Muscle of arm (tissue), 1 donor: ENCODE measurements at regions not wholly inside any gene's neighbourhood (a gene's known extent, or its start where the extent isn't known, plus 50 kb on each side); places are given as distances from the start of the nearest gene placed in this dataset.
"Not testable (repeated sequence)": the region's sequence is repeated elsewhere in the genome, so short reads cannot be mapped to it uniquely, and the experiment has no call there.

Experiments used
- DNase-seq: peaks from one replicate; pipeline ENCODE4 v3.0.0-alpha.2; 2013

DNA sequence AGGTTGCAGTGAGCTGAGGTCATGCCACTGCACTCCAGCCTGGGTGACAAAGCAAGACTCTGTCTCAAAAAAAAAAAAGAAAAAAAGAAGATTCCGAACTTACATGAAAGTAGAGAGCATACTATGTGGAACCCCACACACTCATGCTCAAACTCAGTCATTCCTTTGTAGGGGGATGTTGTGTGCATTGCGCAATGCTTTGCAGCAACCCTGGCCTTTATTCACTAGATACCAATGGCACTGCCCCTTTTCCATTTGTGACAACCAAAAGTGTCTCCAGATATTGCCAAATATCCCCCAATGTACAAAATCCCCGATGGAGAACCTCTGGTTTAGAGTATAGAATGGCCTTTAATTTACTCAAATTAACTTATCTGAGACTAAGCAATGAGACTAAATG, 158.6 kb downstream of the GJA1 start:
- DNase-seq: no peak

GRCh38 chr6:121595646-121596045, 160.2 kb downstream of the GJA1 start:
- no peak for DNase-seq

DNA sequence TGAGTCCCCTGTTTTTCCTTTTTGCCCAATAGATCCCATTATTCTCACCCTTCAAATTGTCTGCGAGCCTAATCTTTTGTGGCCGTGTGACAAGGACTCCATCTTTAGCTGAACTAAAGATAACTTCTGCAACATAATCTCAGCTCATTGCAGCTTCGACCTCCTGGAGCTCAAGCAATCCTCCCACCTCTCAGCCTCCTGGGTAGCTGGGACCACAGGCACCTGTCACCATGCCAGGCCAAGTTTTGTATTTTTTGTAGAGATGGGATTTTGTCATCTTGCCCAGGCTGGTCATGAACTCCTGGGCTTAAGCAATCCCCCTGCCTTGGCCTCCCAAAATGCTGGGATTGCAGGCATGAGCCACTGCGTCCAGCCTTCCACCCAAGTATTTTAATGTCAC, 161.0 kb downstream of the GJA1 start:
- no peak for DNase-seq

DNA sequence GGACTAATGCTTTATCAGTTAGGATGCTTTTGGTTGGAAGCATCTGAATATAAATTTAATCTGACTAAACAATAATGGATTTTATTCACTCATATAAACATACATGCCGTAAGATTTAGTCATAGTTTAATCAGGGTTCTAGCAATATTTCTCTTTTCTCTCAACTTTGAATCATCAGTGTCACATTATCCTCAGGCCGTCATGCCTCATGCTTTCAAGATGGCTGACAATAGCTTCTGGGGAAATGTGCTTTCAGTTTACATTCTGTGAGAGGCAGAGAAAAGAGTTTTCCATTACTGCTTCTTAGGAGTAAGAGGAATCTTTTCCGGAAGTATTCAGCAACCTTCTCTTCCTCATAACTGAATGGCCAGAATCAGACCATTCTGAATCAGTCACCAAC, 162.2 kb downstream of the GJA1 start:
- no peak for DNase-seq

DNA sequence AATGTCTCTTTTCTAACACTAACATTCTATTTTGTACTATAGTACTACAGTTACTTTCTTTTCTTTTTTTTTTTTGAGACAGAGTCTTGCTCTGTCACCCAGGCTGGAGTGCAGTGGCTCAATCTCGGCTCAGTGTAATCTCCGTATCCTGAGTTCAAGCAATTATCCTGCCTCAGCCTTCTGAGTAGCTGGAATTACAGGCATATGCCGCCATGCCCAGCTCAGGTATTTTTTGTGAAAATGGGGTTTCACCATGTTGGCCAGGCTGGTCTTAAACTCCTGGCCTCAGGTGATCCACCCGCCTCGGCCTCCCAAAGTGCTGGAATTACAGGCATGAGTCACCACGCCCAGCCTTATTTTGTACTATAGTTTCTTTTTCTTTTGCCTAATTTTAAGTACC, 163.9 kb downstream of the GJA1 start:
- not testable (repeated sequence) for DNase-seq

DNA sequence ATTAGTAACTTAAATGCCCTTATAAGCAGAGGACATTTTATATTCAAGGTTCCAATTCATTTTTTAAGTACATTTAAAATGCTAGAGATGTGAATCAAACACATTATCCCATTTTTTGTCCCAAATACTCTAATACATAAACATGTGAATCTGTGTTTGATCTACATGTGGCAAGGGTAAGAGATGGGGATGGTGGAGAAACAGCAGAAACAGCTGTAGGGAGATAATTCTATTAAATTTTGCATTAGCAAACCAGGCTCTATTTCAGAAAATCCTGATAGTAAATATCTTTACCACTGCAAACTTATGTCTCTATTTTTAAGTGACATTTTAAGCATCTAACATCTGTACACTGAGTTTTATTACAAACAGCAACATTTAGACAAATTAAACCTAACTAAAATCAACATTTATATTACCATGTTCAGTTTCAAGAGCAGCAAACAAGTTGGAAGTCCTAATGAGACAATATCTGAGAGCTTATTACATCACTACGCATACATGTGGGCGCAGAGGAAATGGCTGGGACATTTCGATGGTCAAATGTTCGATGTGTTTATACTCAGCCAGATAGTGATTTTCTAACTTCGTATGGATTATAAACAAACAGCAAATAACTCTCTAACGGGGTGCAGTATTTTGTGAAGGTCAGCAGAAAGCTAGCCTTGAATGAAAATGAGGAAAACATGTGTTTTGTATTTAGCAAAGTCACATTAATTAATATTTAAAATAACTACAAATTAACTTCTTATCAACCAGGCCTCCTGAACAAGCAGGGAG, 165.1 kb downstream of the GJA1 start:
- no peak for DNase-seq

- no peak for DNase-seq
Observed at GRCh38 chr6:121603486-121603885, 168.0 kb downstream of the GJA1 start.

DNA sequence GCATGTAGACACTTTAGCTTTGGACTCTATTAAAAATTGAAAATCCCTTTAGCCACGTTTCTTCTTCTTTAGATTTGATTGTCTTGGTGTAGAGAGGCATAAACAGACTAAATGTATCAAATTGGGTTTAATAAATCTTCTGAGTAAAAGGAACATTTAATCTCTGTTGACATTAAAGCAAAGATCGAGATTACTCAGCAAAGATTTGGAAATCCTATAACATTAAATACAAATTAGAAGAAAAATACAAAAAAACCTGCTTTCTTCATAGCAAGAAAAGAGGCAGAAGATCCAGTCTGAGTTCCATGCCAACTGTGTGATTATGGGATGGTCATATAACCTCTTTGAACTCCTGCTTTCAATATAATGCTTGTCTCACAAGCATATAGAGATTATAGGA, 172.3 kb downstream of the GJA1 start:
- no peak for DNase-seq

DNA sequence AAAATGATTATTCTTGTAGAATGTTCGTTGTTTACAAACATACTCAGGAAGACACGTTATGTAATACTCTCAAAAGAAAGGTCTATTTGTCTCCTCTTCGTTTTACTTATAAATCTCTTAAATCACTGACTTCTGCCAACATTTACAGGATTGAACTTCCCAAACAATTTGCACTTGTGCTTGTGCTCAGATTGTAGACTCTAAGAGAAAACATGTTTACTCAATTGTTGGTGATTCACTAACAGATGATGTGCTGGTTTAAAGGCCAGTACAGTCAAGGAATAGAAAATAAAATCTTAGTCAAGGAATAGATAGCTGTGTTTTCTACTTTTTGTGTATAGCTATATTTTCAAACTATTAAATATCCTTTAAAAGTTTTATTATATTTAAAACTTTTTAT, 172.8 kb downstream of the GJA1 start:
- no peak for DNase-seq

DNA sequence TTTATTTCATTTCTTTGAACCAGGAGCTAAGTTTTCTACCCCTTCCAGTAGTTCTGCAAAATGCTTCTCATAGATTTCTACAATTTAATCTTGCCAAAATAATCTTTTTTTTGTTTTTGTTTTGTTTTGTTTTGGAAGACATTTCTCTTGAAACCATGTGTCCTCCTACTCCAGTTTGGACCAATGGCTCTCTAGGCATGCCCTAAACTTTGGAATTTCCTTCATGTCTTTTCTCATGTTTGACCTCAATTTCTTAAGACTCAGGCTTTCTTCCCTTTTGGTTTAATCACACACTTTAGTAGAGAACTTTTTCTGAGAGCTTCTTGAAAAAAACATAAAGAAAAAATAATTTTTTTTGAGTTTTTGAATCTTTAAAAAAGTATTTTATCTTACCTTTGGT, 173.8 kb downstream of the GJA1 start:
- no peak for DNase-seq

DNA sequence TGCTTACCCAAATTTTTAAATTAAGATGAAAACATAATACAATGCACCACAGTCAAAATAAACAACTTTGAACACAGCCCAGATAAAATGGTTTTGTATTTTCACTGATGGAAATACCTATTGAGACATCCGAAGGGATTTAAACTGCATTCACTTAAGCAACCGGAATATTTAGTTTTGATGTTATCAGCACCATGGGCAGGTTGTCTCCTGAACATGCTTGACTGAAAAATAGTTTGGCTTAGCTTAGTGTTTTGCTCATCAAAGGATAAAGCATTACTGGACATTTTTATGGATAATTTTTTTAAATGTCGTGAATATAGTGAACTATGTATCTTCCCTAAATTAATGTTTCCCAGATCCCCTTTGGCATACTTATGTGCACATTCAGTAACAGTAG, 177.5 kb downstream of the GJA1 start:
- DNase-seq: no peak

DNA sequence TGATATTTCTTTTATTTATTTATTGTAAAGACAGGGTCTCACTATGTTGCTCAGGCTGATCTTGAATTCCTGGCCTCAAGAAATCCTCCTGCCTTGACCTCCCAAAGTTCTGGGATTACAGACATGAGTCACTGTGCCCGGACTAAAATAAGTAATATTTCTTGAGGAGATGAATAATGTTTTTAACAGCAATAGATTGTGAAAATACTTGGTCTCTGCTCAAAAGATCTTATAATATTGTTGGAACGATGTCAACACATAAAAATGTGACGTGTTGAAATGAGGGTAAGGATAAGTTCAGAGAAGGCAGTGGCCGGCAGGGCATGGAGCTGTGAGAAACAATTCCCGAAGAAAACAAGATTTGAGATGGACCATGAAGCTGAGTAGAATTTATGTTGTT, 178.7 kb downstream of the GJA1 start:
- no peak for DNase-seq

DNA sequence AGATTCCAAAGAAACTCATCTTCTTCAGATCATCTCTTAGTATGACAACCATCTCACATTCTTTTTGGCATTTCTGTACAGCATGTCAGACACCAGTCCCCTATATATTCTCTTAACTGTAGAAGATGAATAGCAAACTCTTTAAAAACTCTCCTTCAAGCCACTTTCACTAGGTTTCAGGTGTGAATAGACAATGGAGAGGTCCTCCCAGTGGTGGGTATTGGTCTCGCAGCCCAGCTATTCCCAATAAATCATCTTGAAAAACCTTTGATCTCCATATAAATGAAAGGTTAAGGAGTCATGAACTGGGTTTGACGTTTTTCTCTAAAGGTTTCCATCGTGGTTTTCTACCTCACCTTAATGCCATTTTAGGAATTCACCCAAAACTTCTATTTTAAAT, 180.0 kb downstream of the GJA1 start:
- no peak for DNase-seq

DNA sequence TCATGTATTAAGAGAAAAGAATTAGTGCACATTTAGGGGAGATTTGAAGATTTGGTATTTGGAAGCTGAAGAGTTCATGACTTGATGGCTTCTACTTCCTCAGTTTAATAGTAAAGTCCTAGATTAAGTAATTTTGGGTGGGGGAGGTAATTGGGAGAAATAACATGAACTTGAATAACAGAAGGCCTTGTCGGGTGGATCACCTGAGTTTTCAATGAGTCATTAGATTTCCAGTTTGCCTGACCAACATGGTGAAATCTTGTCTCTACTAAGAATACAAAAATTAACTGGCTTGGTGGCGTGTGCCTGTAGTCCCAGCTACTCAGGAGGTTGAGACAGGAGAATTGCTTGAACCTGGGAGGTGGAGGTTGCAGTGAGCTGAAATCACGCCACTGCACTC, 181.0 kb downstream of the GJA1 start:
- DNase-seq: no peak

DNA sequence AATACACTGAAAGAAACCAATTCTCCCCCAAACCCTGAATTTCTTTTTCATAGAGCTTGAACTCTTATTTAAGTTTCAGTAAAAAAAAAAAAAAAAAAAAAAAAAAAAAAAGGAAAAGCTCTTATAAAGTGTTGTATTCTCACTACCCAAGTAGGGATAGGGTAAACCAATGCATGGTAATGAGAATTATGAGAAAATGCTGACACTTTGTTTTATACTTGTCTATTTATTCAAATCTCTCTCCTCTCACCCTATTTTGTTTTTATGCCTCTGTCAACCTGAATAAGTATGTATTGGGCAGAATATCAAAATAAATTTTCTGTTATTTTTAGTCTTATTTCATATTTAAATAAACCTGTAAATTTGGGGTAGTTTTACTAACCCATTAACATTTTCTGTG, 181.9 kb downstream of the GJA1 start:
- no peak for DNase-seq

DNA sequence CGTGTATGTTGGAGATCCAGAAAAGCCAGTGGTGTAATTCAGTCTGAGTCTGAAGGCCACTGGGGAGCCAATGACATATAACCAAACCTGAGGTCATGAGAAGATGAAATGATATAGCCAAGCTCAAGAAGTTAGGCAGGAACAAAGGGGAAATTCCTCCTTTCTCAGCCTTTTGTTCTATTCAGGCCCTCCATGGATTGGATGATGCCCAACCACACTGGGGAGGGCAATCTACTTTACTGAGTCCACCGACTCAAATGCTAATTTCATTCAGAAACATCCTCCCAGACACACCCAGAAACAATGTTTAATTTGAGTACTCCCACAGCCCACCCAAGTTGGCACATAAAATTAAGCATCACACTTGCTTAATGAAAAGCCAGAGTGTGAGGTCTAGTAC, 183.6 kb downstream of the GJA1 start:
- DNase-seq: no peak

GRCh38 chr6:121619987-121620740, 184.7 kb downstream of the GJA1 start:
- no peak for DNase-seq

GRCh38 chr6:121627761-121628160, 192.3 kb downstream of the GJA1 start:
- no peak for DNase-seq

DNA sequence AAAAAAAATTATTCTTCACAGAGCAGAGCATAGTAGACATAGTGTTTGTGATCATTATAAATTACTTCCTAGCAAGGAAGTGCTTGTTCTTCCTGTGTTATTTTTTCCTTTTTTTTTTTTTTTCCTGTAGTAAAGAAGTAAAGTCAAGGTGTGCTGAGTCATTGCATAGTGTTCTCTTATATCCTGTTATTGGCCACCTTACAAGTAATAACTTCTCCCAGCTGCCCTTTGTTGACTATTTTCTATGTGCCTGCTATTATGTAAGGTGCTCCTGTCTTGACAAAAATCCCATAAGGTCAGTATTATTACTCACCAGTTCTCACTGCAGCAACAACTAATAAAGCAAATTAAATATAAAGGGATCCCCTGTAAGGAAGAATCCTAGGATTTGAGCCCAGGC, 195.3 kb downstream of the GJA1 start:
- no peak for DNase-seq

DNA sequence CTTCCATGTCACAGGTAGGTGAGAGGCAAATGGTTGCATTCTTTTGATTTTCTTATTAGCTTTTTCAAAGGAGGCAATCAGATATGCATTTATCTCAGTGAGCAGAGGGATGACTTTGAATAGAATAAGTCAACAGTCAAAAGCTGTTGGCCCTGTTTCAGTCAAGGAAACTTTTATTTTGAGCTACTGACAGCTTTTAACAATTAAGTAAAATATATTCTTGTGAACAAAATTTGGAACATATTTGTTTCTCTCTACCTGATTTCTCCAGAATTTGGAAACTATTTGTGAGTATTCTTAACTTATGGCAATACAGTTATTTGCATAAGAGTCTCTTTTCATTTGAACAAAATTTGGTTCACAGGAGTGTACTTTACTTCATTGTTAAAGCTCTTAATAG, 196.3 kb downstream of the GJA1 start:
- DNase-seq: not testable (repeated sequence)

- no peak for DNase-seq
Observed at GRCh38 chr6:121633309-121633708, 197.9 kb downstream of the GJA1 start.

- not testable (repeated sequence) for DNase-seq
Observed at GRCh38 chr6:121634586-121634985, 199.1 kb downstream of the GJA1 start.

GRCh38 chr6:121635355-121635754, 199.9 kb downstream of the GJA1 start:
- DNase-seq: no peak

DNA sequence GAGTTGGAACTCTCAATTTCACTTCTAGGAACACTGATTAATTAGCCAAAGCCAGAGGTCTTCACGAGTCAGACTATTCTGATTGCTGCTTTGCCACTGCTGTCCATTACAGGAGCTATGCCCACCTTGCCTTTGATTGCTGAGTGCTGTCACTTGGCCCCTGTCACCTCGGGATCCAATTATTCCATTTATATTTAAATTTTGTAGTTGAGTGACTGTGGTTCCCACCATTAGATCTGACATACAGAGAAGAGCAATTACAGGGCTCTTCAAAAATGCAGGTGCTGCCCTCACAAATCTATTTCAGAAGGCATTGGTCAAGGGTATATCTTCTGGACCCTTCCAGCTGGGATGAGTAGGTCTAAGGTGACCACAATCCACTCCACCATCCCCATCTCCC, 200.8 kb downstream of the GJA1 start:
- not testable (repeated sequence) for DNase-seq
